Caki2 (cell line): ENCODE measurements at regions not wholly inside any gene's neighbourhood (a gene's known extent, or its start where the extent isn't known, plus 50 kb on each side); places are given as distances from the start of the nearest gene placed in this dataset.
A peak's percentile ranks its signal among the peaks of the same experiment; 100 is the strongest.

Experiments
- DNase-seq: peaks from one replicate; pipeline ENCODE4 v3.0.0-alpha.2; 2015; ENCODE audit warnings: low read depth
- in situ Hi-C: cut with HindIII; loops from 2 replicates; pipeline ENCODE4 v1.10.0; 2016; ENCODE audit warnings: low sequenced_read_pairs, low pct_unique_long_range_greater_than_20kb, mixed read lengths

GRCh38 chr10:131788386-131788785 is 112.4 kb upstream of the PPP2R2D start:
- in situ Hi-C loops = no loop called here
- DNase-seq = no peak

- no peak for DNase-seq
- in situ Hi-C loops = no loop called here
Measured at GRCh38 chr10:131789516-131789915, 111.3 kb upstream of the PPP2R2D start.

GRCh38 chr10:131790021-131790420 is 110.8 kb upstream of the PPP2R2D start:
- peak; percentile 30 for DNase-seq
- in situ Hi-C loops = no loop called here

GRCh38 chr10:131792011-131792651 is 108.7 kb upstream of the PPP2R2D start:
- no peak for DNase-seq
- in situ Hi-C loops = no loop called here

GRCh38 chr10:131792809-131793208 is 108.0 kb upstream of the PPP2R2D start:
- in situ Hi-C loops = no loop called here
- DNase-seq = no peak

GRCh38 chr10:131795761-131796160 is 105.0 kb upstream of the PPP2R2D start:
- DNase-seq = no peak
- in situ Hi-C loops = no loop called here

- in situ Hi-C loops = no loop called here
- DNase-seq = no peak
Measured at GRCh38 chr10:131797626-131798025, 103.2 kb upstream of the PPP2R2D start.

GRCh38 chr10:131799429-131799828 is 101.4 kb upstream of the PPP2R2D start:
- in situ Hi-C loops = no loop called here

GRCh38 chr10:131802156-131802915 is 98.5 kb upstream of the PPP2R2D start:
- no peak for DNase-seq
- in situ Hi-C loops = no loop called here

More at GRCh38 chr10:131799429-131799828, 101.4 kb upstream of the PPP2R2D start:
- DNase-seq = no peak

- in situ Hi-C loops = no loop called here
- DNase-seq = no peak
Measured at GRCh38 chr10:131802996-131803395, 97.8 kb upstream of the PPP2R2D start.

- in situ Hi-C loops = no loop called here
- DNase-seq = no peak
Measured at GRCh38 chr10:131803860-131804425, 96.9 kb upstream of the PPP2R2D start.

GRCh38 chr10:131804551-131805295 is 96.1 kb upstream of the PPP2R2D start:
- in situ Hi-C loops = no loop called here
- no peak for DNase-seq

GRCh38 chr10:131805696-131806095 is 95.1 kb upstream of the PPP2R2D start:
- in situ Hi-C loops = no loop called here
- no peak for DNase-seq

GRCh38 chr10:131806146-131806545 is 94.7 kb upstream of the PPP2R2D start:
- in situ Hi-C loops = no loop called here
- no peak for DNase-seq

- DNase-seq = no peak
- in situ Hi-C loops = no loop called here
Measured at GRCh38 chr10:131806646-131807317, 94.0 kb upstream of the PPP2R2D start.

GRCh38 chr10:131808370-131808930 is 92.4 kb upstream of the PPP2R2D start:
- in situ Hi-C loops = no loop called here

GRCh38 chr10:131810036-131810804 is 90.6 kb upstream of the PPP2R2D start:
- no peak for DNase-seq
- in situ Hi-C loops = no loop called here

More at GRCh38 chr10:131808370-131808930, 92.4 kb upstream of the PPP2R2D start:
- DNase-seq = no peak
